ENCODE measurements at regions not wholly inside any gene's neighbourhood (a gene's known extent, or its start where the extent isn't known, plus 50 kb on each side); places are given as distances from the start of the nearest gene placed in this dataset.

GRCh38 chr20:11807054-11808048 lies 110.3 kb upstream of the BTBD3 start:
- TF ChIP-seq POLR2A (IDR thresholded peaks at IDR 0.05; ENCODE audit: low read length) = no peak
- TF ChIP-seq GATA1 (IDR thresholded peaks at IDR 0.05; ENCODE audit: low read depth, low read length) = no peak
